ENCODE measurements at regions not wholly inside any gene's neighbourhood (a gene's known extent, or its start where the extent isn't known, plus 50 kb on each side); places are given as distances from the start of the nearest gene placed in this dataset.
"Not testable (repeated sequence)": the region's sequence is repeated elsewhere in the genome, so short reads cannot be mapped to it uniquely, and the experiment has no call there.

GRCh38 chr18:56285387-56286065 lies 352.9 kb downstream of the TXNL1 start:
- Histone ChIP-seq H3K27ac (no peak overlapping the region), H3K27me3 (no peaks in the 10 kb centered on the region), H3K4me1 (ENCODE audit: insufficient read depth) (no peaks in the 10 kb centered on the region), H3K4me3 (no peak overlapping the region), H3K36me3 (no peaks in the 10 kb centered on the region), H3K9me3 (no peaks in the 10 kb centered on the region)
- TF ChIP-seq, protein P1, sequence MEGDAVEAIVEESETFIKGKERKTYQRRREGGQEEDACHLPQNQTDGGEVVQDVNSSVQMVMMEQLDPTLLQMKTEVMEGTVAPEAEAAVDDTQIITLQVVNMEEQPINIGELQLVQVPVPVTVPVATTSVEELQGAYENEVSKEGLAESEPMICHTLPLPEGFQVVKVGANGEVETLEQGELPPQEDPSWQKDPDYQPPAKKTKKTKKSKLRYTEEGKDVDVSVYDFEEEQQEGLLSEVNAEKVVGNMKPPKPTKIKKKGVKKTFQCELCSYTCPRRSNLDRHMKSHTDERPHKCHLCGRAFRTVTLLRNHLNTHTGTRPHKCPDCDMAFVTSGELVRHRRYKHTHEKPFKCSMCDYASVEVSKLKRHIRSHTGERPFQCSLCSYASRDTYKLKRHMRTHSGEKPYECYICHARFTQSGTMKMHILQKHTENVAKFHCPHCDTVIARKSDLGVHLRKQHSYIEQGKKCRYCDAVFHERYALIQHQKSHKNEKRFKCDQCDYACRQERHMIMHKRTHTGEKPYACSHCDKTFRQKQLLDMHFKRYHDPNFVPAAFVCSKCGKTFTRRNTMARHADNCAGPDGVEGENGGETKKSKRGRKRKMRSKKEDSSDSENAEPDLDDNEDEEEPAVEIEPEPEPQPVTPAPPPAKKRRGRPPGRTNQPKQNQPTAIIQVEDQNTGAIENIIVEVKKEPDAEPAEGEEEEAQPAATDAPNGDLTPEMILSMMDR (IDR thresholded peaks at IDR 0.05): no peak
- no peak for TF ChIP-seq EP300 (IDR thresholded peaks at IDR 0.05)
- TF ChIP-seq POLR2A (IDR thresholded peaks at IDR 0.05): no peak
- intact Hi-C loops (cut with DNase I): loop anchor here in 1 of 4 donors (1.0 kb wide), 1 partner anchor 26 kb away; no protein-coding TSS in a partner anchor
- DNase-seq: no peak
- WGBS, 3 donors: 95 to 96% (median 96%) methylated on average over 9 of the region's 9 CpGs

DNA sequence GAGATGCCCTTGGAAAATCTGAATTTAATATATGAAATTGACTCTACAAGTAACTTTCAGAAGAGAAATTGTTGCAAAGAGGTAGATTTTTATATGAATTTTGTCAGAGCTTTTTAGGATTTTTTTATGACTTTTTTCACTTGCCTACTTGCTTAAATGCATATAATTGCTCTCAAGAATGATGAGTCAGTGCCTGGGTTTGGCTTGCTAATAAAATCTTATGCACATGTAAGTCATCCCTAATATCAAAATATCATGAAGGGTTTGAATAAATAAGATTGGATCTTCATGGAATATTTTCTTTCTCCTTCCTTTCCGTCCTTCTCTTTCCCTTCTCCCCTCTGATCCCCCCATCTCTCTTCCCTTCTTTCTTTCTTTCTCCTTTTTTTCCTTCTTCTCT lies 354.1 kb downstream of the TXNL1 start:
- no peak overlapping the region for H3K27ac ChIP-seq
- no peaks in the 10 kb centered on the region for H3K4me1 ChIP-seq (ENCODE audit: insufficient read depth)
- no peak for TF ChIP-seq POLR2A (IDR thresholded peaks at IDR 0.05)
- no peak for TF ChIP-seq EP300 (IDR thresholded peaks at IDR 0.05)
- TF ChIP-seq, protein P1 (IDR thresholded peaks at IDR 0.05): no peak
- no peak for DNase-seq
- no peaks in the 10 kb centered on the region for H3K9me3 ChIP-seq
- H3K36me3 ChIP-seq: no peaks in the 10 kb centered on the region
- intact Hi-C loops (cut with DNase I): no loop called here
- no peak overlapping the region for H3K4me3 ChIP-seq
- H3K27me3 ChIP-seq: no peaks in the 10 kb centered on the region
- WGBS, 3 donors: 87 to 88% (median 88%) methylated on average over 1 of the region's 1 CpG

DNA sequence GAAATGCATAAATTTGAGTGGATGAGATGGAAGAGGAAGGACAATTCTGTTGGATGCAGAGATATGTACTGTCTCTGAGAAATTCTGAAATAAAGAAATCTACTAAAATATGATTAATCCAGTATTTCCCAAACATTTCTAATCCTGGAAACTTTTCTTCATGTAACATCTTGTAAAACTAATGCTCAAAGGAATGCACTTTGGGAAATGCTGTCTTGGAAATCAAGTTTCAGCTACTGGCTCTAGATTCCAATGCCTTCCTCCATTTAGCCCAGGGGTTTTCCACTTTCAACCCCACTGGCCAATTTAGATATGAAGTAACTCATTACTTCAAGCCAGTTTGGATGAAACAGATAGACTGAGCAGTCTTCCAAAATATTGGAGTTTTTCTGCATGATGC lies 355.1 kb downstream of the TXNL1 start:
- Histone ChIP-seq H3K36me3 (no peaks in the 10 kb centered on the region), H3K27me3 (no peaks in the 10 kb centered on the region), H3K4me1 (ENCODE audit: insufficient read depth) (no peaks in the 10 kb centered on the region), H3K4me3 (no peak overlapping the region), H3K27ac (no peak overlapping the region), H3K9me3 (no peaks in the 10 kb centered on the region)
- intact Hi-C loops (cut with DNase I): no loop called here
- TF ChIP-seq POLR2A (IDR thresholded peaks at IDR 0.05) (no peak), EP300 (IDR thresholded peaks at IDR 0.05) (no peak)
- TF ChIP-seq, protein P1 (IDR thresholded peaks at IDR 0.05): no peak
- DNase-seq: no peak

- H3K4me1 ChIP-seq (ENCODE audit: insufficient read depth): no peaks in the 10 kb centered on the region
- H3K27ac ChIP-seq: no peak overlapping the region
- intact Hi-C loops (cut with DNase I): no loop called here
- H3K9me3 ChIP-seq: no peaks in the 10 kb centered on the region
- H3K4me3 ChIP-seq: no peak overlapping the region
- H3K27me3 ChIP-seq: no peaks in the 10 kb centered on the region
- no peaks in the 10 kb centered on the region for H3K36me3 ChIP-seq
- DNase-seq: no peak
- TF ChIP-seq POLR2A (IDR thresholded peaks at IDR 0.05): no peak
- TF ChIP-seq, protein P1 (IDR thresholded peaks at IDR 0.05): no peak
- TF ChIP-seq EP300 (IDR thresholded peaks at IDR 0.05): no peak
- 91 to 94% (median 93%) methylated on average over 8 of the region's 8 CpGs for WGBS, 3 donors
Measured at GRCh38 chr18:56282234-56283104, 355.9 kb downstream of the TXNL1 start.

GRCh38 chr18:56279816-56280215 lies 358.6 kb downstream of the TXNL1 start:
- H3K4me1 ChIP-seq (ENCODE audit: insufficient read depth); H3K36me3 ChIP-seq; H3K27ac ChIP-seq; H3K9me3 ChIP-seq; DNase-seq; H3K27me3 ChIP-seq; H3K4me3 ChIP-seq; intact Hi-C loops (cut with DNase I): not testable (repeated sequence)
- 78 to 84% (median 79%) methylated on average over 3 of the region's 3 CpGs for WGBS, 3 donors

Measured in ovary (tissue), 7 donors.